HG03039 (cell line): ENCODE measurements at regions not wholly inside any gene's neighbourhood (a gene's known extent, or its start where the extent isn't known, plus 50 kb on each side); places are given as distances from the start of the nearest gene placed in this dataset.

Source experiments
- ATAC-seq: cut with Tn5 transposase; IDR thresholded peaks from one replicate; pipeline ENCODE4 v1.9.1; 2021; ENCODE audit warnings: mild to moderate bottlenecking, moderate library complexity; ENCODE audit not compliant: unreplicated experiment

GRCh38 chrX:39645178-39645895 lies 452.4 kb downstream of the BCOR start:
- ATAC-seq = no peak

GRCh38 chrX:39648548-39649254 lies 449.1 kb downstream of the BCOR start:
- ATAC-seq = no peak

GRCh38 chrX:39650768-39651347 lies 446.9 kb downstream of the BCOR start:
- ATAC-seq = no peak

GRCh38 chrX:39652336-39652735 lies 445.4 kb downstream of the BCOR start:
- ATAC-seq = no peak

- ATAC-seq = no peak
Observed at GRCh38 chrX:39653691-39654090, 444.1 kb downstream of the BCOR start.

GRCh38 chrX:39654183-39654925 lies 443.4 kb downstream of the BCOR start:
- no peak for ATAC-seq

- ATAC-seq = no peak
Observed at GRCh38 chrX:39654952-39655351, 442.8 kb downstream of the BCOR start.

- ATAC-seq = no peak
Observed at GRCh38 chrX:39661116-39661907, 436.4 kb downstream of the BCOR start.

- no peak for ATAC-seq
Observed at GRCh38 chrX:39665830-39666518, 431.8 kb downstream of the BCOR start.

- ATAC-seq = no peak
Observed at GRCh38 chrX:39667191-39667590, 430.6 kb downstream of the BCOR start.

GRCh38 chrX:39667736-39668482 lies 429.8 kb downstream of the BCOR start:
- no peak for ATAC-seq

GRCh38 chrX:39669668-39670067 lies 428.1 kb downstream of the BCOR start:
- no peak for ATAC-seq

- ATAC-seq = no peak
Observed at GRCh38 chrX:39670281-39670680, 427.5 kb downstream of the BCOR start.

GRCh38 chrX:39672405-39672804 lies 425.4 kb downstream of the BCOR start:
- no peak for ATAC-seq

- no peak for ATAC-seq
Observed at GRCh38 chrX:39674490-39675161, 423.1 kb downstream of the BCOR start.

- ATAC-seq = no peak
Observed at GRCh38 chrX:39675162-39675553, 422.6 kb downstream of the BCOR start.

- no peak for ATAC-seq
Observed at GRCh38 chrX:39675619-39676018, 422.1 kb downstream of the BCOR start.

- ATAC-seq = no peak
Observed at GRCh38 chrX:39676434-39676833, 421.3 kb downstream of the BCOR start.

GRCh38 chrX:39677585-39677977 lies 420.2 kb downstream of the BCOR start:
- no peak for ATAC-seq
